GM21423 (cell line): ENCODE measurements at regions not wholly inside any gene's neighbourhood (a gene's known extent, or its start where the extent isn't known, plus 50 kb on each side); places are given as distances from the start of the nearest gene placed in this dataset.
"Not testable (repeated sequence)": the region's sequence is repeated elsewhere in the genome, so short reads cannot be mapped to it uniquely, and the experiment has no call there.

ENCODE experiments used
- ATAC-seq: cut with Tn5 transposase; IDR thresholded peaks from one replicate; pipeline ENCODE4 v1.9.1; 2021; ENCODE audit warnings: mild to moderate bottlenecking, moderate library complexity; ENCODE audit not compliant: unreplicated experiment

GRCh38 chr13:85137516-85137915 lies 661.7 kb downstream of the SLITRK6 start:
- no peak for ATAC-seq

- no peak for ATAC-seq
These were observed 666.2 kb downstream of the SLITRK6 start for GRCh38 chr13:85132986-85133385.

DNA sequence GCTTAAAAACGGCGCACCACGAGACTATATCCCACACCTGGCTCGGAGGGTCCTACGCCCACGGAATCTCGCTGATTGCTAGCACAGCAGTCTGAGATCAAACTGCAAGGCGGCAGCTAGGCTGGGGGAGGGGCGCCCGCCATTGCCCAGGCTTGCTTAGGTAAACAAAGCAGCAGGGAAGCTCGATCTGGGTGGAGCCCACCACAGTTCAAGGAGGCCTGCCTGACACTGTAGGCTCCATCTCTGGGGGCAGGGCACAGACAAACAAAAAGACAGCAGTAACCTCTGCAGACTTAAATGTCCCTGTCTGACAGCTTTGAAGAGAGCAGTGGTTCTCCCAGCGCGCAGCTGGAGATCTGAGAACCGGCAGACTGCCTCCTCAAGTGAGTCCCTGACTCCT lies 675.7 kb downstream of the SLITRK6 start:
- not testable (repeated sequence) for ATAC-seq

GRCh38 chr13:85108356-85108755 lies 690.9 kb downstream of the SLITRK6 start:
- no peak for ATAC-seq

DNA sequence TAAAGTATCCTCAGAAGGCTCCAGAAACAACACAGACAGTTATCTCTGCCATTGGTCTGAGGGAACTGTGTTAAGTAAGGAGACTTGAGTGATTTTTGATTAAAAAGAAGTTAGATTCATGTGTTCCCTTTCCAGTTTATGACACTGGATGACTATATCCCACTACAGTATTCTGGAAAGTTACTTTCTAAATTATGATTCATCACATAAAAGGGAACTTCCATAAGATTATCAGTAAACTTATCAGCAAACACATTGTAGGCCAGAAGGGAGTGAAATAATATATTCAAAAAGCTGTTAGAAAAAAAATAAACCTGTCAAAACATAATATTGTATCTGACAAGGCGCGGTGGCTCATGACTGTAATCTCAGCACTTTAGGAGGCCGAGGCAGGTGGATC lies 700.0 kb downstream of the SLITRK6 start:
- no peak for ATAC-seq

DNA sequence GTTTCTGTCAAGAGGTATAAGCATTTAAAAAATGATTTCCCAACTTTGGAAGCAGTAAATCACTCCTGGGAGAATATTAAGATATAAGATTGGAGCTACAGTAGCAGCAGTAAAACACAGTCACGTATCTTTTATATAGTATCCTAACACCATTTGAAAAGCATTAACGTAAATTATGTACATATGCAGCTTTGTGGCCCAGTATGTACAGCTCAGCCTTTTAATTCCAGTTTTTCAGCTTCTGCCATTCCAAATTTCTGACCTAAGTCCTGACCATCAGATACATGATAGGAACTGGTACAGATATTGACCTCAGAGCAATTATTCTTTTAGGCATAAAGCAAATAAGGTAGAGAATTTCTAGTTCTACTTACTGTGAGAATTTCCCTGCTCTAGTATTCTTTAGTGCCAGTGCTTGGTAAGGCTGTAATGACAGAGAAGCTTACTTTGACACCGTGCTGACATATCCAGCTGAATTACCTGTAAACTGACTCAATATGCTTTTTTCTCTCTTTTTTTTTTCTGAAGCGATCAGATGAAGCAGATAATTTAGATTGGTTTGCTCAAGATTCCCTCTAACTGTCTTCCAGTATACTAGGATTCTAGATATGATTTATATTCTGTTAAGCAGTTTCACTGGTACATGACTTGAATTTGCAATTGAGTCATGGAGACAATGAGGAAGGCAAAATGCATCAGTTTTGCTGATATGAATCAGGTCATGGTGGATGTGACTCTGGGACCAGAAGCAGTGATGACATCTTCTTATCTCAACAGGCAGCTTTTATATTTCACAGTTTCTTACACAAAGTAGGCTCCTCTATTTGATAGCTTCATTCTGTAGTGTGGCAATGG lies 703.6 kb downstream of the SLITRK6 start:
- no peak for ATAC-seq

DNA sequence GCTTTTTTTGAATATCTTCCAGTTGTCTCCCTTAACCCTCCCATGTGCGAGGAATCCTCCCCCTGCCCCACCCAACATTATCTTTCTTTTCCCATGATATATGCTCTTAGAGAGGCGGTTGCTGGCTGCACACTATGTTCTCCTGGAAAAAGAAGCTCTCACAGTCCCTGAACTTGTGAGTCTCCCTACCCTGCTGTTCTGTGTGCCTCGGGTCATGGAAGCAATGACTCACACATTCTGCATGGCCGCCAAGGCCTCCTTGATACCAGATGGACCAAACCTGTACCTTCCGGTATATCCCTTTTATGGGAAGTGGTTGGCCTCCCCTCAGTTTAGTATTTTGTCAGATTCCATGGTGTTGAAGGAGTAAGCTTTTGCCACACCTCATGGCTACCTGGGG lies 705.4 kb downstream of the SLITRK6 start:
- no peak for ATAC-seq

DNA sequence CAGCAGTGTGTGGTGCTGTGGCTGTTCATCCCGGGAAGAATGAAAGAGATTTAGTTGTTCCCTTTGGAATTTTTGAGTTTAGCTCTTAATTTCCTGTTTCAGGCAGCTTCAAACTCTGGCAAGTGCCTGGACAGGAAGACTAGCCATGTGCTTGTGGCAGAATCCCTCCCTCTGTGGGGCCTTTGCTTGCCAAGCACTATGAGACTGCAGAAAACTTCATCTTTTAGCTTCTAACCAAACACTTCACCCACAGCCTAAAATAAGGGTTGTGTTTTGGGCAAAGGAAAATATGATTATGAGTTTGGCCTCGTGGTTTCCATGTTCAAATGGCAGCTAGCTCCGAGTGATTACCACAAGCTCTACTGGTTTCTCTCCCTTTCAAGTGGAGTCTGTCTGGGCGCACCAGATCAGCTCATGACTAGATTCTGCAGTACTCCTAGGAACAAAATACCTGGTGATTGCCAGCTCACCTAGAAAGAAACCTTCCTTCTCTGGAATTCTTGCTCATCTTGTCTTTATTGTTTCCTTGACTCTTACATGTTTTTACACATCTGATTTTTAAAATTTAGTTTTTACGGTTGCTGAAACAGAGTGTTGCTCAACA lies 707.5 kb downstream of the SLITRK6 start:
- no peak for ATAC-seq

- ATAC-seq, result no peak
These were observed 710.0 kb downstream of the SLITRK6 start for GRCh38 chr13:85089186-85089585.

DNA sequence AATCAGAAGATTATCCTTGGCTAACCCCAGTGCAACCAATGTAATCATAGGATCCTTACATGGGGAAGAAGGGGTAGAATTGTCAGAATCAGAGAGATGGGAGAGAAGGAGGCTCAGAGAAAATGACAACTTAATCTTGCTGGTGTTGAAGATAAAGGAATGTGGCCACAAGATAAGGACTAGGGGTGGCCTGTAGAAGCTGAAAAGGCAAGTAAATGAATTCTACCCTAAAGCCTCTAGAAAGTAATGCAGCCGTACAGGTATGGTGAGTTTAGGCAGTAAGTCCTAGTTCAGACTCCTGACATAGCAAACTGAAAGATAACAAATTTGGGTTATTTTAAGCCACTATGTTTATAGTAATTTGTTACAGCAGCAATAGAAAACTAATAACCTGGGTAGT lies 718.5 kb downstream of the SLITRK6 start:
- ATAC-seq, result no peak

- ATAC-seq, result no peak
These were observed 722.9 kb downstream of the SLITRK6 start for GRCh38 chr13:85076343-85076742.

GRCh38 chr13:85074543-85075313 lies 724.5 kb downstream of the SLITRK6 start:
- no peak for ATAC-seq

DNA sequence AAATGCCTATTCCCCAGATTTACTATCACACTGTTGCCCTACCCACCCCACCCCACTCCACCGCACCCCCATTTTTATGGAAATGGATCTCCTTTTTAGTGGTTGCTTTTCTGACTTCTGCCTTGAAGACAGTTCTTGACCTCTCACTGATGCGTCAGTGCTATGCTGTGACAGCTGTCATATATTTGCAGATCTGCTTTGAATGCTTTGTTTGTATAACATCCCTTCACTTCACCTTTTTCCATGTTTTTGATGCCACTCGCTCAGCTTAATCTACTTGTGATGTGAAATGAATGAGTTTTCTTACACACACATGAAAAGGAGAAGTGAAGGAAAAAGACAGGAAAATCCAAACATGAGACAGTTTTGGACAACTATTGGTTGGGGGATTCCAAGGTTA lies 731.0 kb downstream of the SLITRK6 start:
- no peak for ATAC-seq

- ATAC-seq, result no peak
These were observed 759.0 kb downstream of the SLITRK6 start for GRCh38 chr13:85040215-85040614.

GRCh38 chr13:85031771-85032170 lies 767.4 kb downstream of the SLITRK6 start:
- no peak for ATAC-seq

GRCh38 chr13:85028035-85028434 lies 771.2 kb downstream of the SLITRK6 start:
- no peak for ATAC-seq

DNA sequence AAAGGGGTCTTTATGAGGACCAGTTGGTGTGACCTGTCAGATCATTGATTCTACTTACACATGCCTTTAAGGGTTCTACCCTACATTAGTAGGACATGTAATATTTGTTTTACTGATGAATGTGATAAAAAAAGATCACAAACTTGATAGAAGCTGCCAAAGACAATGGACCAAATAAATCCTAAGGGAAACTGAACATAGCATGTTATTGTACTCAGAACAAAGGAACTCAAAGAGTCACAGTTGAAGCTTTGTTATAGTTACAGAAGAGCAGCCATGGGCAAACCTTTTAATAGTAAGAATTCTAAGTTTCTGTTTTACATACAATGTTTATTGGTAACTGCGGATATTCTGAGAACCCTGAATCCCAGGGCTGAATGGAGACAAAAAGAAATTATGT lies 780.1 kb downstream of the SLITRK6 start:
- ATAC-seq, result no peak

DNA sequence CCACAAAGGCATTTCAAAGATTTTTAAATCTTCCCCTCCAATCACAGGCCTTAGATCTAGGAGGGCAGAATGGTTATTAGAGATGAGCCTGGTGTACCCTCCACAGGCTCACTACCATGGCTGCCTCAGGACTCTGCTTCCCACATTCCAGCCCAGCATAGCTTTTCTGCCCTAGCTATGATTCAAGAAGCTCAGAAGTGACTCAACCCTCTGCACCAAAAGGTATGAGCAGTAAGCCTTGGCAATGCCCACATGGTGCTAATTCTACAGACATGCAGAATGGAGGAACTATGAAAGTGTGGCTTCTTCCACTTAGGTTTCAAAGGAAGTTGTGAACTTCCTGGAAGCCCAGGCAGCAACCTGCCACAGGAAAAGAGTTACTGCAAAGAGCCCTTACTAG lies 786.2 kb downstream of the SLITRK6 start:
- no peak for ATAC-seq

DNA sequence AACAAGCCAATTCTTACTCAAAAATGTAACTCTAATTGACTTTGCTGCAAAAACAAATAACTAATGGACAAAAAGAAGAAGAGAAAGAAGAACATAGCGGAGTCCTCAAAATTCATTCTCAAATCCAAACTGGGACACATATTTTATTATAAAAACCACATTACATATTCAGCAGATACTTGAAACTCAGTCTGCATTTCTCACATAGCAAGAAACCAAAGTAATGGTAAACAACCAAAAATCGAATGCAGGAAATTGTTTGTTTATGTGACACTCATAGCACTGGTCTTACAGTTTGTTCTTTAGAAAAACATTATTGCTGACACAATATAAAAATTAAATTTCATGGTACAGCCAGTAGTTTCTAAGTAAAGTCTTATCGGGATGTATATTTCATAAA lies 789.8 kb downstream of the SLITRK6 start:
- no peak for ATAC-seq

DNA sequence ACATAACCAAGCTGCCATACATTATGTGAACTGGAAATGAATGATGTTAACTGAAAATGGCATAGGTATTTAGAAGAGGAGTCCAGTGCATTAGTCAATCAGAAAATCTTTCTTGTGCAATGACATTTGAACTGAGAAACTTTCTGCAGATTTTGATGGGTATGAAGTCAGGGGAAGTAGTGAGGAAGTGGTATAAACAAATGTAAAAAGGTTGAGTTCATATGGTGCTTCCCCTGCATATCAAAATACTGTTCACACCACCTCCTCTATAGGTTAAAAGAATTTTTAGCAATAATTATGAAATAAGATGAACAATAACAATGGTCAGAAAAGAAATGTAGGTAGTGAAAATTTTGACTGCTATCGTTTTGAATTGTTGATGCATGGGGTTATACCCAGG lies 800.0 kb downstream of the SLITRK6 start:
- ATAC-seq, result no peak

DNA sequence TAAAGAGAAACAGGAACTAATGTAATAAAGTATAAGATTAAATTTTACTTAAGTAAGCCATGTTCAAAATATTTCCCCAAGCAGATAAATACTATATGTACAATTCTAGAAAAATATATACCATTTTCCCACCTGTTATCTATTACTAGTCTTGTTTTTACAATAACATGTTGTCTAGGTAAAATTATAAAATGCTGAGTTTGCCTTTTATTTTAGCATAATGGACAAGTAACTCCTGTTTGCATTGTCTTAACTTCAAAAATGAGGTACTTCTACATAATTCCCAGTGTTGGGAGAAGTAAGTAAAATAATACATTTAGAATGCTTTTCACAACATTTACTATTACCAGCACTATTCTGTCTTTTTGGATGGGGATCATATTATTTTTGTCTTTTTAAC lies 800.5 kb downstream of the SLITRK6 start:
- ATAC-seq, result no peak

DNA sequence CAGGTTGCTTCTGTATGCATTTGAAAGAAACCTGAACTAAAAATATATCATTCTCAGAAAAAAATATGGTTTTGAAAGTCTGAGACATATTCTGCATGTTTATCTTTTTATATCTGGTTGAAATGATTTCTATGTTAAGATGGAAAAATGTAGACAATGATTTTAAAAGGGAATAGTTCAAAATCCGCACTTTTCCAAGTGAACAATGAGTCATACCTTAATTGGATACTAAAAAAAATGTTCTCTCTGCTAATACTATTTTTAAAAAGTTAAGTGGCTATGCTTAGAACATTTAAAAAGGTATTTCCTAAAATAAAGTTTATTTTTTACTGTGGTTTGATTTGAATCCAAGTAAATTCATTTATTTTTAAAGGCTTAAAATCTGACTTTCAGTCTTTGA lies 801.4 kb downstream of the SLITRK6 start:
- no peak for ATAC-seq
